ENCODE measurements at regions not wholly inside any gene's neighbourhood (a gene's known extent, or its start where the extent isn't known, plus 50 kb on each side); places are given as distances from the start of the nearest gene placed in this dataset.

- TF ChIP-seq PAX5 (IDR thresholded peaks at IDR 0.05; ENCODE audit: borderline replicate concordance, low read depth, low read length) (no peak), CBX5 (IDR thresholded peaks at IDR 0.05; ENCODE audit: low read depth) (no peak), FOXM1 (IDR thresholded peaks at IDR 0.05; ENCODE audit: low read depth, low read length) (no peak), FOS (IDR thresholded peaks at IDR 0.05; ENCODE audit: borderline replicate concordance, extremely low read depth, insufficient read length) (no peak), RAD51 (IDR thresholded peaks at IDR 0.05) (no peak), HDGF (IDR thresholded peaks at IDR 0.05) (no peak), EED (IDR thresholded peaks at IDR 0.05; ENCODE audit: low read depth) (no peak), CHD4 (IDR thresholded peaks at IDR 0.05) (no peak), SUPT20H (IDR thresholded peaks at IDR 0.05; ENCODE audit: borderline replicate concordance, control insufficient read depth, low read depth, low read length) (no peak), PBX3 (IDR thresholded peaks at IDR 0.05; ENCODE audit: insufficient replicate concordance, low read depth, low read length) (no peak)
Observed at GRCh38 chr4:160826339-160826679, 1337.5 kb downstream of the FSTL5 start (continued).

GRCh38 chr4:160831165-160831922 lies 1332.5 kb downstream of the FSTL5 start:
- Histone ChIP-seq H3K27ac (ENCODE audit: control insufficient read depth, insufficient read depth) (no peak overlapping the region), H3K79me2 (ENCODE audit: control insufficient read depth, insufficient read depth, low read length) (no peaks in the 10 kb centered on the region), H3K4me2 (ENCODE audit: control insufficient read depth, insufficient read depth) (no peak overlapping the region), H3K27me3 (replicated peaks in 1 of 2; ENCODE audit: control insufficient read depth in 2 of 2, insufficient read depth in 2 of 2, low read length in 1 of 2) (no peaks in the 10 kb centered on the region), H4K20me1 (ENCODE audit: control insufficient read depth, insufficient read depth) (no peaks in the 10 kb centered on the region), H3K4me1 (ENCODE audit: control insufficient read depth, insufficient read depth, low read length) (no peaks in the 10 kb centered on the region), H3K9ac (ENCODE audit: control insufficient read depth, insufficient read depth, low read length) (no peak overlapping the region), H2AFZ (ENCODE audit: control insufficient read depth, low read depth, low read length) (no peak overlapping the region), H3K9me3 (replicated peaks; ENCODE audit: control insufficient read depth, insufficient read depth, low read length) (no peaks in the 10 kb centered on the region), H3K36me3 (ENCODE audit: control insufficient read depth in 2 of 2, insufficient read depth in 2 of 2, low read length in 1 of 2) (no peaks in the 10 kb centered on the region), H3K4me3 (no peak overlapping the region)
- CTCF ChIA-PET, result no interaction called here
- FAIRE-seq (no peak), DNase-seq (ENCODE audit: low read depth, low spot score) (no peak), ATAC-seq (no peak; the same call in 2 of the 3 replicates)
- WGBS (ENCODE audit: insufficient coverage, insufficient replicate concordance, low lambda C conversion rate, missing lambda C conversion rate), result 84% methylated on average over 2 of the region's 2 CpGs
- SMC1A ChIA-PET (ENCODE audit: uncharacterized antibody, unreplicated experiment), result interaction anchor here (1.2 kb wide), 1 partner anchor 14 kb away, joined by 4 read pairs; no protein-coding TSS in a partner anchor
- intact Hi-C loops (cut with micrococcal nuclease; ENCODE audit: unreplicated experiment) (no loop called here), in situ Hi-C loops (cut with MboI) (no loop called here)
- no TSS peak for BruUV-seq (replicated peaks)
- RAD21 ChIA-PET (ENCODE audit: unreplicated experiment), result no interaction called here
- POLR2A ChIA-PET, result interaction anchor here (0.6 kb wide), 1 partner anchor 98 kb away, joined by 6 read pairs; no protein-coding TSS in a partner anchor
- TF ChIP-seq SIX5 (IDR thresholded peaks at IDR 0.05; ENCODE audit: low read depth, low read length, severe bottlenecking) (no peak), POU2F2 (IDR thresholded peaks at IDR 0.05; ENCODE audit: borderline replicate concordance, low read depth, low read length) (no peak), USF2 (IDR thresholded peaks at IDR 0.05; ENCODE audit: borderline replicate concordance, low read depth, low read length) (no peak), E2F8 (IDR thresholded peaks at IDR 0.05; ENCODE audit: low read depth, partially characterized antibody) (no peak), RFX5 (IDR thresholded peaks at IDR 0.05; ENCODE audit: low read depth, low read length) (no peak), RUNX3 (IDR thresholded peaks at IDR 0.05; ENCODE audit: low read length) (no peak), EED (IDR thresholded peaks at IDR 0.05; ENCODE audit: low read depth) (no peak), CREM (IDR thresholded peaks at IDR 0.05; ENCODE audit: low read depth) (no peak), MLLT1 (IDR thresholded peaks at IDR 0.05) (no peak)
